IPS-18c (cell line): ENCODE measurements at regions not wholly inside any gene's neighbourhood (a gene's known extent, or its start where the extent isn't known, plus 50 kb on each side); places are given as distances from the start of the nearest gene placed in this dataset.
"Not testable (repeated sequence)": the region's sequence is repeated elsewhere in the genome, so short reads cannot be mapped to it uniquely, and the experiment has no call there.

Experiments used
- H3K4me3 ChIP-seq: 2 replicates; pipeline ENCODE4 v1.7.0; 2013; ENCODE audit warnings: low read depth, mild to moderate bottlenecking, low read length, moderate library complexity; ENCODE audit not compliant: insufficient read depth
- H3K9me3 ChIP-seq: one replicate; pipeline ENCODE4 v1.6.1; 2013; ENCODE audit warnings: mild to moderate bottlenecking, low read length, moderate library complexity; ENCODE audit not compliant: control insufficient read depth, insufficient read depth

GRCh38 chr3:182000447-182000846, 288.7 kb downstream of the SOX2 start:
- H3K9me3 ChIP-seq: no peaks in the 10 kb centered on the region
- H3K4me3 ChIP-seq: no peak overlapping the region

GRCh38 chr3:182005219-182005618, 293.5 kb downstream of the SOX2 start:
- Histone ChIP-seq H3K4me3 (no peak overlapping the region), H3K9me3 (no peaks in the 10 kb centered on the region)

GRCh38 chr3:182005701-182006100, 294.0 kb downstream of the SOX2 start:
- no peaks in the 10 kb centered on the region for H3K9me3 ChIP-seq
- H3K4me3 ChIP-seq: no peak overlapping the region

GRCh38 chr3:182006431-182006830, 294.7 kb downstream of the SOX2 start:
- Histone ChIP-seq H3K4me3 (no peak overlapping the region), H3K9me3 (no peaks in the 10 kb centered on the region)

- Histone ChIP-seq H3K4me3 (no peak overlapping the region), H3K9me3 (no peaks in the 10 kb centered on the region)
Observed at GRCh38 chr3:182007441-182007840, 295.7 kb downstream of the SOX2 start.

GRCh38 chr3:182018361-182018760, 306.6 kb downstream of the SOX2 start:
- no peaks in the 10 kb centered on the region for H3K9me3 ChIP-seq
- no peak overlapping the region for H3K4me3 ChIP-seq

GRCh38 chr3:182019926-182020325, 308.2 kb downstream of the SOX2 start:
- no peaks in the 10 kb centered on the region for H3K9me3 ChIP-seq

GRCh38 chr3:182023843-182024242, 312.1 kb downstream of the SOX2 start:
- Histone ChIP-seq H3K9me3 (no peaks in the 10 kb centered on the region), H3K4me3 (no peak overlapping the region)

More at GRCh38 chr3:182019926-182020325, 308.2 kb downstream of the SOX2 start:
- no peak overlapping the region for H3K4me3 ChIP-seq

GRCh38 chr3:182027366-182027765, 315.6 kb downstream of the SOX2 start:
- Histone ChIP-seq H3K9me3 (no peaks in the 10 kb centered on the region), H3K4me3 (no peak overlapping the region)

- no peak overlapping the region for H3K4me3 ChIP-seq
- no peaks in the 10 kb centered on the region for H3K9me3 ChIP-seq
Observed at GRCh38 chr3:182028081-182028480, 316.4 kb downstream of the SOX2 start.

- H3K4me3 ChIP-seq, H3K9me3 ChIP-seq: not testable (repeated sequence)
Observed at GRCh38 chr3:182034231-182034630, 322.5 kb downstream of the SOX2 start.

GRCh38 chr3:182035324-182035723, 323.6 kb downstream of the SOX2 start:
- H3K9me3 ChIP-seq: no peaks in the 10 kb centered on the region

GRCh38 chr3:182036382-182036781, 324.7 kb downstream of the SOX2 start:
- Histone ChIP-seq H3K9me3 (no peaks in the 10 kb centered on the region), H3K4me3 (no peak overlapping the region)

More at GRCh38 chr3:182035324-182035723, 323.6 kb downstream of the SOX2 start:
- no peak overlapping the region for H3K4me3 ChIP-seq

- H3K9me3 ChIP-seq: no peaks in the 10 kb centered on the region
- H3K4me3 ChIP-seq: no peak overlapping the region
Observed at GRCh38 chr3:182041668-182042291, 330.1 kb downstream of the SOX2 start.

- H3K9me3 ChIP-seq: no peaks in the 10 kb centered on the region
- no peak overlapping the region for H3K4me3 ChIP-seq
Observed at GRCh38 chr3:182045736-182046135, 334.0 kb downstream of the SOX2 start.

GRCh38 chr3:182046166-182046764, 334.5 kb downstream of the SOX2 start:
- H3K9me3 ChIP-seq: no peaks in the 10 kb centered on the region
- H3K4me3 ChIP-seq: no peak overlapping the region

GRCh38 chr3:182050932-182051331, 339.2 kb downstream of the SOX2 start:
- Histone ChIP-seq H3K4me3 (no peak overlapping the region), H3K9me3 (no peaks in the 10 kb centered on the region)

GRCh38 chr3:182052332-182052731, 340.6 kb downstream of the SOX2 start:
- H3K4me3 ChIP-seq: no peak overlapping the region

GRCh38 chr3:182052757-182053156, 341.0 kb downstream of the SOX2 start:
- Histone ChIP-seq H3K4me3 (no peak overlapping the region), H3K9me3 (no peaks in the 10 kb centered on the region)

More at GRCh38 chr3:182052332-182052731, 340.6 kb downstream of the SOX2 start:
- H3K9me3 ChIP-seq: no peaks in the 10 kb centered on the region
